H1 (cell line): ENCODE measurements at regions not wholly inside any gene's neighbourhood (a gene's known extent, or its start where the extent isn't known, plus 50 kb on each side); places are given as distances from the start of the nearest gene placed in this dataset.

Source experiments
- CTCF ChIA-PET: fragments of 300-600 bp; sonication (Branson Sonifier 250); formaldehyde crosslinking; loops from one replicate; lab custom pipeline; 2021; ENCODE audit not compliant: partially characterized antibody; lab: Charles Lee
- POLR2A ChIA-PET: fragments of 300-600 bp; sonication (Branson Sonifier 250); formaldehyde crosslinking; loops from one replicate; lab custom pipeline; 2021; ENCODE audit warnings: inconsistent platforms; ENCODE audit not compliant: partially characterized antibody; lab: Charles Lee
- DNase-seq, 2 experiments: peaks; one replicate each; pipeline versions ENCODE4 v3.0.0 to v3.0.0-alpha.2; 2010 to 2022; ENCODE audit warnings: low spot score in 2 of 2, low read depth in 1 of 2, mixed read lengths in 1 of 2
- FAIRE-seq: peaks from 2 replicates; lab custom pipeline; 2011; peaks lifted over from hg19 to GRCh38; lab: Jason Lieb, UNC
- H2AFZ ChIP-seq: 2 replicates; pipeline ENCODE4 v1.8.1; 2012; ENCODE audit warnings: low read length, inconsistent platforms
- H2AK5ac ChIP-seq: 2 replicates; pipeline ENCODE4 v1.6.1; 2013; ENCODE audit warnings: low read depth, low read length
- H2BK120ac ChIP-seq: replicated peaks from 2 replicates; pipeline ENCODE3; 2013; ENCODE audit warnings: low read depth, low read length, inconsistent platforms
- H2BK12ac ChIP-seq: 2 replicates; pipeline ENCODE4 v1.6.1; 2013; ENCODE audit warnings: low read depth, low read length
- H2BK15ac ChIP-seq: 2 replicates; pipeline ENCODE4 v1.6.1; 2013; ENCODE audit warnings: low read length
- H2BK20ac ChIP-seq: 2 replicates; pipeline ENCODE4 v1.6.1; 2013; ENCODE audit warnings: low read length
- H2BK5ac ChIP-seq: 2 replicates; pipeline ENCODE4 v1.6.1; 2013; ENCODE audit warnings: low read depth, low read length
- H3K14ac ChIP-seq: 2 replicates; pipeline ENCODE4 v1.6.1; 2013; ENCODE audit warnings: inconsistent platforms; ENCODE audit not compliant: insufficient read length
- H3K18ac ChIP-seq: 2 replicates; pipeline ENCODE4 v1.6.1; 2013; ENCODE audit warnings: low read length; ENCODE audit errors: extremely low read depth
- H3K23ac ChIP-seq: 2 replicates; pipeline ENCODE4 v1.6.1; 2013; ENCODE audit warnings: inconsistent platforms; ENCODE audit not compliant: insufficient read length
- H3K23me2 ChIP-seq: 2 replicates; pipeline ENCODE4 v1.6.1; 2013; ENCODE audit warnings: low read depth, low read length
- H3K27ac ChIP-seq: 2 replicates; pipeline ENCODE4 v1.6.1; 2011; ENCODE audit warnings: low read depth, low read length, inconsistent platforms
- H3K27me3 ChIP-seq, 4 experiments: replicated peaks in 1 of 4; 1 replicate in 1 of 4; 2 replicates in 3 of 4; pipeline versions ENCODE4 v1.6.1 to v1.8.1; 2011 to 2013; ENCODE audit warnings: low read length in 3 of 4, mild to moderate bottlenecking in 3 of 4, inconsistent platforms in 2 of 4, mixed read lengths in 2 of 4, moderate library complexity in 1 of 4; ENCODE audit not compliant: control insufficient read depth in 3 of 4, insufficient read depth in 3 of 4; ENCODE audit errors: extremely low read depth in 1 of 4
- H3K36me3 ChIP-seq, 4 experiments: 2 replicates each; pipeline versions ENCODE4 v1.6.1 to v1.8.1; 2011 to 2013; ENCODE audit warnings: mild to moderate bottlenecking in 4 of 4, low read length in 3 of 4, moderate library complexity in 2 of 4, control low read depth in 1 of 4, inconsistent platforms in 1 of 4; ENCODE audit not compliant: insufficient read depth in 4 of 4, control insufficient read depth in 2 of 4
- H3K4ac ChIP-seq: replicated peaks from 2 replicates; pipeline ENCODE3; 2013; ENCODE audit warnings: low read length, low read depth, mixed read lengths, inconsistent platforms; ENCODE audit not compliant: insufficient read length
- H3K4me1 ChIP-seq, 4 experiments: replicated peaks in 1 of 4; 1 replicate in 1 of 4; 2 replicates in 3 of 4; pipeline versions ENCODE4 v1.6.1 to v1.8.1; 2011 to 2013; ENCODE audit warnings: low read length in 3 of 4, inconsistent platforms in 2 of 4, mixed read lengths in 1 of 4; ENCODE audit not compliant: insufficient read depth in 4 of 4, control insufficient read depth in 3 of 4
- H3K4me2 ChIP-seq, 2 experiments: 2 replicates each; pipeline versions ENCODE4 v1.6.1 to v1.8.1; 2011 to 2013; ENCODE audit warnings: low read depth in 2 of 2, low read length in 2 of 2, control low read depth in 1 of 2, inconsistent platforms in 1 of 2, mild to moderate bottlenecking in 1 of 2; ENCODE audit not compliant: insufficient read depth in 1 of 2
- H3K4me3 ChIP-seq, 4 experiments: fragments of 200-600, 300-600 bp in 1 of 4; sonication (generic), shearing (Covaris generic), sonication (Bioruptor Twin) in 1 of 4; 2 replicates each; pipeline versions ENCODE4 v1.5.1 to v1.8.1; 2011 to 2016; ENCODE audit warnings: low read length in 4 of 4, low read depth in 3 of 4, control low read depth in 2 of 4, inconsistent platforms in 2 of 4, mild to moderate bottlenecking in 2 of 4, mixed read lengths in 1 of 4, moderate library complexity in 1 of 4; ENCODE audit not compliant: insufficient read depth in 2 of 4; ENCODE audit errors: extremely low read depth in 1 of 4
- H3K56ac ChIP-seq: replicated peaks from 2 replicates; pipeline ENCODE3; 2013; ENCODE audit warnings: low read depth, mild to moderate bottlenecking, mixed read lengths, low read length, inconsistent platforms; ENCODE audit not compliant: insufficient read length
- H3K79me1 ChIP-seq: 2 replicates; pipeline ENCODE4 v1.6.1; 2013; ENCODE audit warnings: low read depth, low read length, control low read depth
- H3K79me2 ChIP-seq, 2 experiments: 2 replicates each; pipeline versions ENCODE4 v1.6.1 to v1.8.1; 2012 to 2013; ENCODE audit warnings: low read length in 2 of 2, mild to moderate bottlenecking in 2 of 2, inconsistent platforms in 1 of 2; ENCODE audit not compliant: insufficient read depth in 2 of 2, control insufficient read depth in 1 of 2
- H3K9ac ChIP-seq, 4 experiments: replicated peaks in 1 of 4; 1 replicate in 1 of 4; 2 replicates in 3 of 4; pipeline versions ENCODE4 v1.6.1 to v1.8.1; 2011 to 2013; ENCODE audit warnings: low read depth in 3 of 4, low read length in 3 of 4, control low read depth in 2 of 4, mild to moderate bottlenecking in 2 of 4, moderate library complexity in 2 of 4, inconsistent platforms in 1 of 4; ENCODE audit errors: extremely low read depth in 1 of 4
- H3K9me3 ChIP-seq, 2 experiments: 2 replicates each; pipeline versions ENCODE4 v1.6.1 to v1.8.1; 2012 to 2013; ENCODE audit warnings: mild to moderate bottlenecking in 2 of 2, moderate library complexity in 2 of 2, control low read depth in 1 of 2, inconsistent platforms in 1 of 2, low read depth in 1 of 2, low read length in 1 of 2, mixed read lengths in 1 of 2; ENCODE audit not compliant: insufficient read depth in 2 of 2
- H4K20me1 ChIP-seq, 2 experiments: replicated peaks in 1 of 2; 2 replicates each; pipeline versions ENCODE3 to v1.8.1; 2011 to 2013; ENCODE audit warnings: inconsistent platforms in 2 of 2, low read length in 2 of 2, mild to moderate bottlenecking in 1 of 2; ENCODE audit not compliant: insufficient read depth in 2 of 2, control insufficient read depth in 1 of 2
- H4K5ac ChIP-seq: 2 replicates; pipeline ENCODE4 v1.6.1; 2013; ENCODE audit warnings: low read length, low read depth, mixed read lengths, inconsistent platforms; ENCODE audit not compliant: insufficient read length
- H4K8ac ChIP-seq: 2 replicates; pipeline ENCODE4 v1.8.0; 2013; ENCODE audit warnings: mild to moderate bottlenecking, moderate library complexity, low read length, inconsistent platforms; ENCODE audit not compliant: insufficient read depth; ENCODE audit errors: extremely low read depth
- H4K91ac ChIP-seq: replicated peaks from 2 replicates; pipeline ENCODE3; 2013; ENCODE audit warnings: low read length, mixed read lengths, inconsistent platforms; ENCODE audit not compliant: insufficient read length
- BRCA1 ChIP-seq: IDR thresholded peaks from 2 replicates; pipeline ENCODE4 v1.6.1; 2012; ENCODE audit warnings: low read depth, low read length, improper control_type of control experiment
- TCF12 ChIP-seq: IDR thresholded peaks from 2 replicates; pipeline ENCODE4 v1.6.1; 2011; ENCODE audit warnings: low read depth, mild to moderate bottlenecking, low read length
- WGBS, 2 experiments: shearing (Covaris generic) in 1 of 2; methylation state at CpG; one replicate each; pipeline versions ENCODE4 v1.1.6 to v1.1.7; 2013 to 2015; ENCODE audit warnings: low lambda C conversion rate in 2 of 2, mixed read lengths in 2 of 2, inconsistent platforms in 1 of 2, low coverage in 1 of 2, missing lambda C conversion rate in 1 of 2; ENCODE audit not compliant: insufficient replicate concordance in 2 of 2, insufficient coverage in 1 of 2, insufficient read length in 1 of 2; ENCODE audit errors: extremely low coverage in 1 of 2, missing lambda C conversion rate in 1 of 2; 5-methylcytosine and 5-hydroxymethylcytosine counted together

GRCh38 chr3:165383381-165383780 lies 187.2 kb upstream of the SLITRK3 start:
- no peaks in the 10 kb centered on the region for H3K4me1 ChIP-seq
- H2BK5ac ChIP-seq: no peak overlapping the region
- H3K4ac ChIP-seq: no peak overlapping the region
- no peak overlapping the region for H2BK15ac ChIP-seq
- H3K14ac ChIP-seq: no peak overlapping the region
- no peak overlapping the region for H3K18ac ChIP-seq
- no peak overlapping the region for H3K9ac ChIP-seq
- no peaks in the 10 kb centered on the region for H3K9me3 ChIP-seq
- no peak overlapping the region for H4K5ac ChIP-seq
- no peak overlapping the region for H3K27ac ChIP-seq
- H2AFZ ChIP-seq: no peak overlapping the region
- no peaks in the 10 kb centered on the region for H3K79me1 ChIP-seq
- H4K91ac ChIP-seq: no peak overlapping the region
- CTCF ChIA-PET: no interaction called here
- no peaks in the 10 kb centered on the region for H3K36me3 ChIP-seq
- POLR2A ChIA-PET: no interaction called here
- FAIRE-seq (no peak), DNase-seq (no peak)
- no peak overlapping the region for H3K4me3 ChIP-seq
- H4K8ac ChIP-seq: no peak overlapping the region
- no peak overlapping the region for H2BK120ac ChIP-seq
- no peaks in the 10 kb centered on the region for H3K23me2 ChIP-seq
- H3K56ac ChIP-seq: no peak overlapping the region
- no peak overlapping the region for H2BK12ac ChIP-seq
- H3K79me2 ChIP-seq: no peaks in the 10 kb centered on the region
- H3K27me3 ChIP-seq: no peaks in the 10 kb centered on the region
- H2BK20ac ChIP-seq: no peak overlapping the region
- H3K4me2 ChIP-seq: no peak overlapping the region
- H3K23ac ChIP-seq: no peak overlapping the region
- H2AK5ac ChIP-seq: no peak overlapping the region
- no peaks in the 10 kb centered on the region for H4K20me1 ChIP-seq
- no peak for TF ChIP-seq TCF12
- no peak for TF ChIP-seq BRCA1
- WGBS, 2 experiments: 96% methylated on average over 3 of the region's 3 CpGs; no CpG with 5 or more reads in 1 of the 2 experiments
